22Rv1 (cell line): ENCODE measurements at regions not wholly inside any gene's neighbourhood (a gene's known extent, or its start where the extent isn't known, plus 50 kb on each side); places are given as distances from the start of the nearest gene placed in this dataset.

Source experiments
- H3K27ac ChIP-seq: fragments of 450-650 bp; 2 replicates; pipeline ENCODE4 v1.5.1; 2017
- ZFX ChIP-seq: fragments of 450-650 bp; IDR thresholded peaks from 2 replicates; pipeline ENCODE4 v1.6.1; 2017; ENCODE audit warnings: antibody characterized with exemption, borderline replicate concordance
- TF ChIP-seq, protein P1 (sequence below): fragments of 450-650 bp; IDR thresholded peaks from 2 replicates; pipeline ENCODE4 v1.5.1; 2017; ENCODE audit warnings: mild to moderate bottlenecking

DNA sequence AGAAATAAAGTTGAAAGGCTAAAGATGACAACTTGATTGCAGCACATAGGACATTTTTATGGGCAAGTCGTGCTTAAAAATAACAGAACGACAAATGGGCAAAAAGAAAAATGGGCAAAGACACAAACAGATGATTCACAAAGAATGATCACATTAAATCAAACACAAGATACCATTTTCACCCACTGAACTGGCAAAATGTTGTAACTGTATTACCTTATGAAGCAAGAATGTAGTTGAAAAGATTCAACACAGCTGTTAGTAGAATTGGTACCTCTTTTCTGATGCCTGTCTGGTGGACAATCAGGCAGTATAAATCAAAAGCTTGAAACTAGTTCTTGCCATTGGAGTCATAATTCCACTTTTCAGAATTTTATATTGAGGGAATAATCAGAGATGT, 81.0 kb upstream of the PALM2AKAP2 start:
- H3K27ac ChIP-seq, result no peak overlapping the region
- TF ChIP-seq ZFX, result no peak
- TF ChIP-seq, protein P1, sequence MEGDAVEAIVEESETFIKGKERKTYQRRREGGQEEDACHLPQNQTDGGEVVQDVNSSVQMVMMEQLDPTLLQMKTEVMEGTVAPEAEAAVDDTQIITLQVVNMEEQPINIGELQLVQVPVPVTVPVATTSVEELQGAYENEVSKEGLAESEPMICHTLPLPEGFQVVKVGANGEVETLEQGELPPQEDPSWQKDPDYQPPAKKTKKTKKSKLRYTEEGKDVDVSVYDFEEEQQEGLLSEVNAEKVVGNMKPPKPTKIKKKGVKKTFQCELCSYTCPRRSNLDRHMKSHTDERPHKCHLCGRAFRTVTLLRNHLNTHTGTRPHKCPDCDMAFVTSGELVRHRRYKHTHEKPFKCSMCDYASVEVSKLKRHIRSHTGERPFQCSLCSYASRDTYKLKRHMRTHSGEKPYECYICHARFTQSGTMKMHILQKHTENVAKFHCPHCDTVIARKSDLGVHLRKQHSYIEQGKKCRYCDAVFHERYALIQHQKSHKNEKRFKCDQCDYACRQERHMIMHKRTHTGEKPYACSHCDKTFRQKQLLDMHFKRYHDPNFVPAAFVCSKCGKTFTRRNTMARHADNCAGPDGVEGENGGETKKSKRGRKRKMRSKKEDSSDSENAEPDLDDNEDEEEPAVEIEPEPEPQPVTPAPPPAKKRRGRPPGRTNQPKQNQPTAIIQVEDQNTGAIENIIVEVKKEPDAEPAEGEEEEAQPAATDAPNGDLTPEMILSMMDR, result no peak

DNA sequence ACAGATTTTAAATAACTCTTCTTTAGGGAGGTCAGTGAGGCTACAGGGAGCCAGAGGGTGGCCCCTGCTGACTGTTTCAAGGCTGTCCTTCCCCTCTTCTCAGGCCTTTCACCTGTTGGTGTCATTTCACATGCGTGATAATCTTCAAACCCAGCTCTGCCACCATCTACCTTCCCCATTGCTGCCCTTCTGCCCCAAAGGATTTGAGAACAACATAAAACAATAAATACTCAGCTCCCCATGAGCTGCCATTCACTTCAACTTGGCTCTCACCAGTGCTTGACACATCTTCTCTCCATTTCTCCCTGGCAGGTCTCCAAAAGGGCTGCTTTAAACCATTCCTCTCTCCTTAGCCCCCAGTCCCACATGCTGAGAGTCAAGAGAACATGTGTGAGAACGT, 75.5 kb upstream of the PALM2AKAP2 start:
- TF ChIP-seq ZFX, result no peak
- TF ChIP-seq, protein P1, result no peak
- no peak overlapping the region for H3K27ac ChIP-seq

DNA sequence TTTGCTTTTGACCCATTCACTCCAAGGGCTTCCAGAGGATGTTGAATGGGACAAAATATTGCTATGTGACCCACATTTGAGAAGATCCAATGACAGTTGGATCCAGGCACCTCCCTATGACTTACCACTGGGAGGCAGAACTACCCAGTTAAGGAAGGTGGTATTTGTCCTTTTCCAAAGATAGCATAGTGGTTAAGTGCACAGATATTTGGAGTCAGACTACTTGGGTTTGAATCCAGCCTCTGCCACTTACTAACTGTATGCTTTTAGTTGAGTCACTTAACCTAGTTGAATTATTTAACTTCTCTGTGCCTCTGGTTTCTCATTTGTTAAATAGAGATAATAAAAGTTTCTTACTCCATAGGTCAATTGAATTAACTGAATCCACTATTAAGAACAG, 74.5 kb upstream of the PALM2AKAP2 start:
- TF ChIP-seq ZFX, result no peak
- TF ChIP-seq, protein P1, result no peak
- no peak overlapping the region for H3K27ac ChIP-seq

DNA sequence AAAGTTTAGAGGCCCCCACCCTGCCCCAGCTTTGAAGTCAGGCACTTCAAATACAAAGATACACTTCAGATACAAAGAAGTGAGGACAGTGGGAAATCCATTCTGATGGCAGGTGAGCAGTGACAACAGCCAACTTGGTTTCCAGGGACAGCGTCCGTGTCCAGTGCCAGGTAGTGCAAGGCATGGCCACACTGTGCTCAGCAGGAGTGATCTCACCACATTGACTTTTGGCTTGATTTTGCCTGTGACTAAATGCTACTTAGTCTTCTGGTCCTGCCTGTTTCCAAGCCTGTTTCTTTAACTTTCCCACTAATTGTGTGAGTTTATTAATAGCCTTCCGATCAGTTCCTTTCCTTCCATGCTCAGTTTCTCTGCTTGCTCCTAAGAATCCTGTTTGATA, 72.6 kb upstream of the PALM2AKAP2 start:
- TF ChIP-seq, protein P1, result no peak
- TF ChIP-seq ZFX, result no peak

DNA sequence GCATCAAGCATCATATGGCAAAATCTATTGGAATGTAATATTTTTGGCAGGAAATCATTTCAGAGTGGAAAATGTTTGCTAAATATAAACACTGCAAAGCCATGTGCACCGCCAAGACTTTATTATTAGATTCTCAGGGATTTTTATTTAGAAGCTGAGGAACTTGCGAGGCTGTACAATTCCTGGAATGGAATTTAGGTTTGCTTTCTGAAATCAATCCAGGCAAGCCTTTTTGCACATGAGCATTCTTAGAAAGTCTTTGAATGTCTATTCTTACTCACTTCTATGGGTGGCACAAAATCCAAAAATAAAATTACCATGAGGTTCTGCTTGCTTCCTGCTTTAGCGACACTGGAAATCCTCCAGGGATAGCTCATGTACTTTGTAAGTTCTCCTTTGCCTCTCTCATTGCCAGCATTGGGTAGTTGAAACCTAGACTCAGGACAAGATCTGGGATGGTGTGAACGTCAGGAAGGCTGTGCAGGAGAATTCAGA, 71.5 kb upstream of the PALM2AKAP2 start:
- no peak overlapping the region for H3K27ac ChIP-seq
- TF ChIP-seq, protein P1, result no peak
- TF ChIP-seq ZFX, result no peak

More for the DNA sequence above, 72.6 kb upstream of the PALM2AKAP2 start:
- H3K27ac ChIP-seq, result no peak overlapping the region

DNA sequence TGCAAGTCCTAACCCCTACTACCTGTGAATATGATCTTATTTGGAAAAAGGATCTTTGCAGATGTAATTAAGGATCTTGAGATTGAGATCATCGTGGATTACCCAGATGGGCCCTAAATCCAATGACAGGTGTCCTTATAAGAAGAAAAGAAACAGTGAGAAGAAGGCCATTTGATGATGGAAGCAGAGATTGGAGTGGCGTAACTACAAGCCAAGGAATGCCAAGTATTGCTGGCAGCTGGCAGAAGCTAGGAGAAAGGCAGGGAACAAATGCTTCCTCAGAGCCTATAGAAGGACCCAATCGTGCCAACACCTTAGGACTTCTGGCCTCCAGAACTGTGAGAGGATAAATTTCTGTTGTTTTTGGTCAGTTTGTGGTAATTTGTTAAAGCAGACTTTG, 70.1 kb upstream of the PALM2AKAP2 start:
- TF ChIP-seq, protein P1, result no peak
- no peak for TF ChIP-seq ZFX
- H3K27ac ChIP-seq, result no peak overlapping the region

DNA sequence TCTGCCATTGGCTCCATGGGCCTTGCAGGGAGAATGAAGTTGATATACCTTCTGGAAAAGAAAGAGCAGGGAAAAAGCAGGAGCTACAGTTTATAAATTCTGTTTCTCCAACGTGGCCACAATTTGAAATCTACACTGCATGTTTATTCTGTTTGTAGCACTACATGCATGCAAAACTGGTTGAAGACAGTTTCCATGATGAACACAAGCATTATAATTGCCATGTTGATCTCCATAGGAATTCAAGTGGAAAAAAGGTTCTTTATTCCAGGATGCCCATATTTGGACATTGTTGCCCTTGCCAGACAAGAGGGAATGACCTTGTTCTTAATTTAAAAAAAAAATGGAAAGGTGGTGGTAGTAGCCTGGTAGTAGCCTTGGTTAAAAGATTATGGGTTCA, 69.2 kb upstream of the PALM2AKAP2 start:
- TF ChIP-seq, protein P1, result no peak
- TF ChIP-seq ZFX, result no peak
- H3K27ac ChIP-seq, result no peak overlapping the region
